ENCODE measurements at regions not wholly inside any gene's neighbourhood (a gene's known extent, or its start where the extent isn't known, plus 50 kb on each side); places are given as distances from the start of the nearest gene placed in this dataset.

- intact Hi-C loops (cut with micrococcal nuclease) = no loop called here
These were observed 57.1 kb downstream of the FAM181B start for GRCh38 chr11:82676483-82677094.

GRCh38 chr11:82675838-82676237 lies 57.8 kb downstream of the FAM181B start:
- no peak overlapping the region for H3K4me3 Mint-ChIP-seq (ENCODE audit: unreplicated experiment)
- DNase-seq (ENCODE audit: unreplicated experiment) = no peak
- H3K9me3 Mint-ChIP-seq (ENCODE audit: unreplicated experiment) = no peaks in the 10 kb centered on the region
- no peak overlapping the region for H3K27ac Mint-ChIP-seq (ENCODE audit: low read depth, unreplicated experiment)
- no peaks in the 10 kb centered on the region for H3K36me3 Mint-ChIP-seq (ENCODE audit: insufficient read depth, unreplicated experiment)
- H3K4me1 Mint-ChIP-seq (ENCODE audit: insufficient read depth, unreplicated experiment) = no peaks in the 10 kb centered on the region
- POLR2A ChIA-PET = no interaction called here
- CTCF ChIA-PET = interaction anchor here (0.7 to 6.2 kb wide), 8 partner anchors 10 to 1078 kb away, joined by 3 to 73 read pairs (median 3); no protein-coding TSS in a partner anchor
- BruUV-seq (replicated peaks) = no TSS peak
- TF ChIP-seq CTCF (IDR thresholded peaks at IDR 0.05; ENCODE audit: unreplicated experiment) = no peak
- intact Hi-C loops (cut with micrococcal nuclease) = no loop called here
- peaks cover 39% of the 10 kb centered on the region for H3K27me3 Mint-ChIP-seq (ENCODE audit: insufficient read depth, unreplicated experiment)

More at GRCh38 chr11:82676483-82677094, 57.1 kb downstream of the FAM181B start:
- peak; percentile 58 for TF ChIP-seq CTCF (IDR thresholded peaks at IDR 0.05; ENCODE audit: unreplicated experiment)
- no peaks in the 10 kb centered on the region for H3K36me3 Mint-ChIP-seq (ENCODE audit: insufficient read depth, unreplicated experiment)
- DNase-seq (ENCODE audit: unreplicated experiment) = peak; percentile 13
- H3K27me3 Mint-ChIP-seq (ENCODE audit: insufficient read depth, unreplicated experiment) = peaks cover 38% of the 10 kb centered on the region
- CTCF ChIA-PET = interaction anchor here (0.6 to 6.2 kb wide), 7 partner anchors 9 to 1032 kb away, joined by 3 to 73 read pairs (median 3); no protein-coding TSS in a partner anchor
- no peak overlapping the region for H3K4me3 Mint-ChIP-seq (ENCODE audit: unreplicated experiment)
- H3K9me3 Mint-ChIP-seq (ENCODE audit: unreplicated experiment) = no peaks in the 10 kb centered on the region
- POLR2A ChIA-PET = no interaction called here
- H3K27ac Mint-ChIP-seq (ENCODE audit: low read depth, unreplicated experiment) = no peak overlapping the region
- no TSS peak for BruUV-seq (replicated peaks)
- H3K4me1 Mint-ChIP-seq (ENCODE audit: insufficient read depth, unreplicated experiment) = no peaks in the 10 kb centered on the region

- BruUV-seq (replicated peaks) = no TSS peak
- Mint-ChIP-seq H3K36me3 (ENCODE audit: insufficient read depth, unreplicated experiment) (no peaks in the 10 kb centered on the region), H3K9me3 (ENCODE audit: unreplicated experiment) (no peaks in the 10 kb centered on the region), H3K4me1 (ENCODE audit: insufficient read depth, unreplicated experiment) (no peaks in the 10 kb centered on the region), H3K27ac (ENCODE audit: low read depth, unreplicated experiment) (no peak overlapping the region), H3K27me3 (ENCODE audit: insufficient read depth, unreplicated experiment) (peaks cover 52% of the 10 kb centered on the region), H3K4me3 (ENCODE audit: unreplicated experiment) (no peak overlapping the region)
- no peak for TF ChIP-seq CTCF (IDR thresholded peaks at IDR 0.05; ENCODE audit: unreplicated experiment)
- DNase-seq (ENCODE audit: unreplicated experiment) = no peak
- ChIA-PET POLR2A (no interaction called here), CTCF (interaction anchor here (0.5 to 1.4 kb wide), 5 partner anchors 21 to 1700 kb away, joined by 3 to 6 read pairs (median 3); no protein-coding TSS in a partner anchor)
- intact Hi-C loops (cut with micrococcal nuclease) = no loop called here
These were observed 60.0 kb downstream of the FAM181B start for GRCh38 chr11:82673631-82674030.

- intact Hi-C loops (cut with micrococcal nuclease) = no loop called here
- H3K27me3 Mint-ChIP-seq (ENCODE audit: insufficient read depth, unreplicated experiment) = peaks cover 74% of the 10 kb centered on the region
These were observed 62.2 kb downstream of the FAM181B start for GRCh38 chr11:82671451-82671850.

More at GRCh38 chr11:82671451-82671850, 62.2 kb downstream of the FAM181B start:
- no peak for DNase-seq (ENCODE audit: unreplicated experiment)
- ChIA-PET CTCF (no interaction called here), POLR2A (no interaction called here)
- TF ChIP-seq CTCF (IDR thresholded peaks at IDR 0.05; ENCODE audit: unreplicated experiment) = no peak
- Mint-ChIP-seq H3K9me3 (ENCODE audit: unreplicated experiment) (no peaks in the 10 kb centered on the region), H3K27ac (ENCODE audit: low read depth, unreplicated experiment) (no peak overlapping the region), H3K36me3 (ENCODE audit: insufficient read depth, unreplicated experiment) (no peaks in the 10 kb centered on the region), H3K4me1 (ENCODE audit: insufficient read depth, unreplicated experiment) (no peaks in the 10 kb centered on the region), H3K4me3 (ENCODE audit: unreplicated experiment) (no peak overlapping the region)
- no TSS peak for BruUV-seq (replicated peaks)

Data from MCF 10A (cell line).